HCT116 (cell line): ENCODE measurements at regions not wholly inside any gene's neighbourhood (a gene's known extent, or its start where the extent isn't known, plus 50 kb on each side); places are given as distances from the start of the nearest gene placed in this dataset.

Experiments used
- ATAC-seq: fragments of 200-7000 bp; cut with Tn5 transposase; 2 replicates; pipeline ENCODE4 v1.9.1; 2020; ENCODE audit warnings: mild to moderate bottlenecking, moderate library complexity
- BruUV-seq: library from RNA; stranded (reverse); fragments of 400-500 nt; replicated peaks from 2 replicates; lab custom pipeline; 2021; lab: Mats Ljungman, UMichigan
- CTCF ChIA-PET: fragments of 300-600 bp; sonication (Branson Sonifier 250); formaldehyde crosslinking; loops from one replicate; lab custom pipeline; 2021; ENCODE audit warnings: antibody characterized with exemption; lab: Charles Lee
- POLR2A ChIA-PET: fragments of 300-600, 350-600 bp; sonication (Branson Sonifier 250); formaldehyde crosslinking; loops from one replicate; lab custom pipeline; 2021; ENCODE audit warnings: antibody characterized with exemption; lab: Charles Lee
- RAD21 ChIA-PET, 2 experiments: fragments of 300-600 bp; sonication (Branson Sonifier 250); formaldehyde crosslinking; loops; one replicate each; lab custom pipeline; 2023; ENCODE audit warnings: low total read pairs in 2 of 2; ENCODE audit not compliant: uncharacterized antibody in 2 of 2, unreplicated experiment in 2 of 2, low non-redundant PET in 1 of 2; lab: Charles Lee
- DNase-seq: peaks from one replicate; pipeline ENCODE4 v3.0.0-alpha.2; 2010; ENCODE audit warnings: low read depth, low spot score
- H2AFZ ChIP-seq: fragments of 200-600 bp; shearing (Covaris generic), sonication (generic); 2 replicates; pipeline ENCODE4 v1.6.1; 2017; ENCODE audit warnings: low read depth, mixed run types, mixed read lengths, antibody characterized with exemption, low read length; ENCODE audit not compliant: poor library complexity, severe bottlenecking
- H3K27ac ChIP-seq: 2 replicates; pipeline ENCODE4 v1.5.1; 2012; ENCODE audit warnings: low read depth, low read length
- H3K27me3 ChIP-seq: fragments of 200-600 bp; sonication (generic); 2 replicates; pipeline ENCODE4 v1.6.1; 2016; ENCODE audit warnings: mixed run types, low read length, mixed read lengths; ENCODE audit not compliant: insufficient read depth
- H3K36me3 ChIP-seq, 2 experiments: fragments of 200-500 bp in 1 of 2; fragments of 200-600 bp in 1 of 2; sonication (Bioruptor generic) in 1 of 2; sonication (generic) in 1 of 2; 2 replicates each; pipeline versions ENCODE4 v1.5.1 to v1.6.1; 2014 to 2016; ENCODE audit warnings: low read length in 2 of 2, inconsistent platforms in 1 of 2, mixed read lengths in 1 of 2, mixed run types in 1 of 2; ENCODE audit not compliant: insufficient read depth in 2 of 2, control insufficient read depth in 1 of 2
- H3K4me1 ChIP-seq, 2 experiments: fragments of 200-600 bp in 1 of 2; sonication (generic) in 1 of 2; 2 replicates each; pipeline versions ENCODE4 v1.5.1 to v1.6.1; 2012 to 2017; ENCODE audit warnings: low read length in 2 of 2, inconsistent platforms in 1 of 2, mild to moderate bottlenecking in 1 of 2, mixed read lengths in 1 of 2, mixed run types in 1 of 2, moderate library complexity in 1 of 2; ENCODE audit not compliant: insufficient read depth in 2 of 2, control insufficient read depth in 1 of 2
- H3K4me2 ChIP-seq: fragments of 200-600 bp; sonication (generic); 2 replicates; pipeline ENCODE4 v1.6.1; 2017; ENCODE audit warnings: mixed run types, low read length, mixed read lengths
- H3K4me3 ChIP-seq, 2 experiments: fragments of 200-600 bp in 1 of 2; sonication (generic) in 1 of 2; replicated peaks in 1 of 2; 2 replicates each; pipeline ENCODE4 v1.5.1; 2011 to 2016; ENCODE audit warnings: low read length in 2 of 2, control low read depth in 1 of 2, low read depth in 1 of 2, mild to moderate bottlenecking in 1 of 2, mixed read lengths in 1 of 2, mixed run types in 1 of 2
- H3K79me2 ChIP-seq: fragments of 200-600 bp; sonication (generic); 2 replicates; pipeline ENCODE4 v1.6.1; 2017; ENCODE audit warnings: mild to moderate bottlenecking, mixed run types, low read length, moderate library complexity, mixed read lengths; ENCODE audit not compliant: insufficient read depth
- H3K9ac ChIP-seq: fragments of 200-600 bp; sonication (generic); 2 replicates; pipeline ENCODE4 v1.6.1; 2016; ENCODE audit warnings: low read length, mixed read lengths
- H3K9me2 ChIP-seq: fragments of 200-600 bp; sonication (generic), shearing (Covaris generic); 2 replicates; pipeline ENCODE4 v1.6.1; 2017; ENCODE audit warnings: mixed run types, mild to moderate bottlenecking, moderate library complexity; ENCODE audit not compliant: insufficient read depth
- H3K9me3 ChIP-seq, 2 experiments: fragments of 200-500 bp in 1 of 2; fragments of 200-600 bp in 1 of 2; sonication (Bioruptor generic) in 1 of 2; sonication (generic) in 1 of 2; 2 replicates each; pipeline ENCODE4 v1.6.1; 2014 to 2017; ENCODE audit warnings: low read length in 2 of 2, mixed read lengths in 2 of 2, inconsistent platforms in 1 of 2, low read depth in 1 of 2, mild to moderate bottlenecking in 1 of 2, mixed run types in 1 of 2, moderate library complexity in 1 of 2; ENCODE audit not compliant: control insufficient read depth in 1 of 2, insufficient read depth in 1 of 2
- H4K20me1 ChIP-seq: fragments of 200-600 bp; sonication (generic), shearing (Covaris generic); 2 replicates; pipeline ENCODE4 v1.6.1; 2017; ENCODE audit warnings: mixed run types, mild to moderate bottlenecking, moderate library complexity; ENCODE audit not compliant: insufficient read depth
- ATF3 ChIP-seq: IDR thresholded peaks from 2 replicates; pipeline ENCODE4 v1.6.1; 2012
- EGR1 ChIP-seq: IDR thresholded peaks from 2 replicates; pipeline ENCODE4 v1.6.1; 2012; ENCODE audit warnings: low read depth
- EZH2phosphoT487 ChIP-seq: fragments of 200-600 bp; IDR thresholded peaks from 2 replicates; pipeline ENCODE4 v1.6.1; 2018; ENCODE audit warnings: antibody characterized with exemption, borderline replicate concordance
- FOSL1 ChIP-seq: IDR thresholded peaks from 2 replicates; pipeline ENCODE4 v1.6.1; 2012; ENCODE audit warnings: low read depth
- JUND ChIP-seq: IDR thresholded peaks from 2 replicates; pipeline ENCODE4 v1.6.1; 2012
- MAX ChIP-seq: IDR thresholded peaks from 2 replicates; pipeline ENCODE4 v1.6.1; 2012
- POLR2A ChIP-seq: IDR thresholded peaks from 2 replicates; pipeline ENCODE4 v1.7.0; 2011; ENCODE audit warnings: borderline replicate concordance; ENCODE audit not compliant: insufficient read depth, insufficient read length; ENCODE audit errors: extremely low read depth
- SP1 ChIP-seq: IDR thresholded peaks from 2 replicates; pipeline ENCODE4 v1.6.1; 2012; ENCODE audit warnings: low read depth
- SRF ChIP-seq: IDR thresholded peaks from 2 replicates; pipeline ENCODE4 v1.6.1; 2012; ENCODE audit warnings: low read depth
- TCF7L2 ChIP-seq: IDR thresholded peaks from 2 replicates; pipeline ENCODE4 v1.7.0; 2011; ENCODE audit warnings: borderline replicate concordance, inconsistent platforms; ENCODE audit not compliant: insufficient read depth, insufficient read length; ENCODE audit errors: extremely low read depth
- YY1 ChIP-seq: IDR thresholded peaks from 2 replicates; pipeline ENCODE4 v1.6.1; 2011; ENCODE audit warnings: low read length, low read depth, moderate library complexity, mild to moderate bottlenecking; ENCODE audit not compliant: insufficient replicate concordance; ENCODE audit errors: extremely low read depth
- ZFX ChIP-seq: fragments of 450-650 bp; IDR thresholded peaks from 2 replicates; pipeline ENCODE4 v1.6.1; 2017
- ZNF274 ChIP-seq: fragments of 200-500 bp; sonication (Bioruptor generic); IDR thresholded peaks from 2 replicates; pipeline ENCODE4 v1.6.1; 2014; ENCODE audit warnings: mild to moderate bottlenecking, low read depth, low read length, inconsistent platforms
- intact Hi-C: fragments of 100-400 bp; cut with micrococcal nuclease; formaldehyde crosslinking; loops from 2 replicates; pipeline ENCODE4 v1.10.0; 2022
- TF ChIP-seq, protein P1 (sequence below): IDR thresholded peaks from 2 replicates; pipeline ENCODE4 v1.6.1; 2011; ENCODE audit warnings: mild to moderate bottlenecking, low read length, moderate library complexity; ENCODE audit not compliant: insufficient replicate concordance; ENCODE audit errors: extremely low read depth
- TF ChIP-seq, protein P2 (sequence below), 3 experiments: fragments of 200-600 bp in 1 of 3; sonication (generic) in 1 of 3; IDR thresholded peaks in 2 of 3; conservative IDR thresholded peaks in 1 of 3; 2 replicates each; pipeline ENCODE4 v1.5.1; 2012 to 2017; ENCODE audit warnings: low read depth in 2 of 3, low read length in 2 of 3, antibody characterized with exemption in 1 of 3, borderline replicate concordance in 1 of 3, control low read depth in 1 of 3, mild to moderate bottlenecking in 1 of 3, mixed read lengths in 1 of 3, mixed run types in 1 of 3, moderate library complexity in 1 of 3; ENCODE audit not compliant: insufficient read depth in 1 of 3
- TF ChIP-seq, protein P3 (sequence below): IDR thresholded peaks from 2 replicates; pipeline ENCODE4 v1.6.1; 2012; ENCODE audit warnings: low read depth

GRCh38 chr18:77566604-77567003, 317.0 kb downstream of the GALR1 start:
- ATAC-seq: no peak
- Histone ChIP-seq H3K27ac (no peak overlapping the region), H4K20me1 (no peaks in the 10 kb centered on the region), H3K4me1 (no peaks in the 10 kb centered on the region), H3K4me3 (no peak overlapping the region), H3K27me3 (no peaks in the 10 kb centered on the region), H3K9me3 (peaks cover 5 to 11% of the 10 kb centered on the region in 2 experiments; a peak in 3 of 4 replicates), H3K79me2 (no peaks in the 10 kb centered on the region), H3K4me2 (no peak overlapping the region), H3K9ac (no peak overlapping the region), H2AFZ (no peak overlapping the region), H3K36me3 (no peaks in the 10 kb centered on the region), H3K9me2 (no peaks in the 10 kb centered on the region)
- POLR2A ChIA-PET: no interaction called here
- intact Hi-C loops: no loop called here
- BruUV-seq: no TSS peak
- RAD21 ChIA-PET: no interaction called here
- DNase-seq: no peak
- TF ChIP-seq TCF7L2 (no peak), ATF3 (no peak), EGR1 (no peak), JUND (no peak), SP1 (no peak), POLR2A (no peak), SRF (no peak), ZNF274 (no peak), YY1 (no peak), ZFX (no peak), FOSL1 (no peak), EZH2phosphoT487 (no peak), MAX (no peak)
- TF ChIP-seq, protein P1, sequence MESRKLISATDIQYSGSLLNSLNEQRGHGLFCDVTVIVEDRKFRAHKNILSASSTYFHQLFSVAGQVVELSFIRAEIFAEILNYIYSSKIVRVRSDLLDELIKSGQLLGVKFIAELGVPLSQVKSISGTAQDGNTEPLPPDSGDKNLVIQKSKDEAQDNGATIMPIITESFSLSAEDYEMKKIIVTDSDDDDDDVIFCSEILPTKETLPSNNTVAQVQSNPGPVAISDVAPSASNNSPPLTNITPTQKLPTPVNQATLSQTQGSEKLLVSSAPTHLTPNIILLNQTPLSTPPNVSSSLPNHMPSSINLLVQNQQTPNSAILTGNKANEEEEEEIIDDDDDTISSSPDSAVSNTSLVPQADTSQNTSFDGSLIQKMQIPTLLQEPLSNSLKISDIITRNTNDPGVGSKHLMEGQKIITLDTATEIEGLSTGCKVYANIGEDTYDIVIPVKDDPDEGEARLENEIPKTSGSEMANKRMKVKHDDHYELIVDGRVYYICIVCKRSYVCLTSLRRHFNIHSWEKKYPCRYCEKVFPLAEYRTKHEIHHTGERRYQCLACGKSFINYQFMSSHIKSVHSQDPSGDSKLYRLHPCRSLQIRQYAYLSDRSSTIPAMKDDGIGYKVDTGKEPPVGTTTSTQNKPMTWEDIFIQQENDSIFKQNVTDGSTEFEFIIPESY: no peak
- TF ChIP-seq, protein P2, sequence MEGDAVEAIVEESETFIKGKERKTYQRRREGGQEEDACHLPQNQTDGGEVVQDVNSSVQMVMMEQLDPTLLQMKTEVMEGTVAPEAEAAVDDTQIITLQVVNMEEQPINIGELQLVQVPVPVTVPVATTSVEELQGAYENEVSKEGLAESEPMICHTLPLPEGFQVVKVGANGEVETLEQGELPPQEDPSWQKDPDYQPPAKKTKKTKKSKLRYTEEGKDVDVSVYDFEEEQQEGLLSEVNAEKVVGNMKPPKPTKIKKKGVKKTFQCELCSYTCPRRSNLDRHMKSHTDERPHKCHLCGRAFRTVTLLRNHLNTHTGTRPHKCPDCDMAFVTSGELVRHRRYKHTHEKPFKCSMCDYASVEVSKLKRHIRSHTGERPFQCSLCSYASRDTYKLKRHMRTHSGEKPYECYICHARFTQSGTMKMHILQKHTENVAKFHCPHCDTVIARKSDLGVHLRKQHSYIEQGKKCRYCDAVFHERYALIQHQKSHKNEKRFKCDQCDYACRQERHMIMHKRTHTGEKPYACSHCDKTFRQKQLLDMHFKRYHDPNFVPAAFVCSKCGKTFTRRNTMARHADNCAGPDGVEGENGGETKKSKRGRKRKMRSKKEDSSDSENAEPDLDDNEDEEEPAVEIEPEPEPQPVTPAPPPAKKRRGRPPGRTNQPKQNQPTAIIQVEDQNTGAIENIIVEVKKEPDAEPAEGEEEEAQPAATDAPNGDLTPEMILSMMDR (IDR thresholded peaks at IDR 0.05 in 2 of 3, conservative IDR thresholded peaks at IDR 0.05 in 1 of 3; ENCODE audit: borderline replicate concordance in 1 of 3, insufficient read depth in 1 of 3, low read depth in 2 of 3, low read length in 2 of 3): no peak
- TF ChIP-seq, protein P3, sequence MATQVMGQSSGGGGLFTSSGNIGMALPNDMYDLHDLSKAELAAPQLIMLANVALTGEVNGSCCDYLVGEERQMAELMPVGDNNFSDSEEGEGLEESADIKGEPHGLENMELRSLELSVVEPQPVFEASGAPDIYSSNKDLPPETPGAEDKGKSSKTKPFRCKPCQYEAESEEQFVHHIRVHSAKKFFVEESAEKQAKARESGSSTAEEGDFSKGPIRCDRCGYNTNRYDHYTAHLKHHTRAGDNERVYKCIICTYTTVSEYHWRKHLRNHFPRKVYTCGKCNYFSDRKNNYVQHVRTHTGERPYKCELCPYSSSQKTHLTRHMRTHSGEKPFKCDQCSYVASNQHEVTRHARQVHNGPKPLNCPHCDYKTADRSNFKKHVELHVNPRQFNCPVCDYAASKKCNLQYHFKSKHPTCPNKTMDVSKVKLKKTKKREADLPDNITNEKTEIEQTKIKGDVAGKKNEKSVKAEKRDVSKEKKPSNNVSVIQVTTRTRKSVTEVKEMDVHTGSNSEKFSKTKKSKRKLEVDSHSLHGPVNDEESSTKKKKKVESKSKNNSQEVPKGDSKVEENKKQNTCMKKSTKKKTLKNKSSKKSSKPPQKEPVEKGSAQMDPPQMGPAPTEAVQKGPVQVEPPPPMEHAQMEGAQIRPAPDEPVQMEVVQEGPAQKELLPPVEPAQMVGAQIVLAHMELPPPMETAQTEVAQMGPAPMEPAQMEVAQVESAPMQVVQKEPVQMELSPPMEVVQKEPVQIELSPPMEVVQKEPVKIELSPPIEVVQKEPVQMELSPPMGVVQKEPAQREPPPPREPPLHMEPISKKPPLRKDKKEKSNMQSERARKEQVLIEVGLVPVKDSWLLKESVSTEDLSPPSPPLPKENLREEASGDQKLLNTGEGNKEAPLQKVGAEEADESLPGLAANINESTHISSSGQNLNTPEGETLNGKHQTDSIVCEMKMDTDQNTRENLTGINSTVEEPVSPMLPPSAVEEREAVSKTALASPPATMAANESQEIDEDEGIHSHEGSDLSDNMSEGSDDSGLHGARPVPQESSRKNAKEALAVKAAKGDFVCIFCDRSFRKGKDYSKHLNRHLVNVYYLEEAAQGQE: no peak
- CTCF ChIA-PET: no interaction called here
